ENCODE measurements at regions not wholly inside any gene's neighbourhood (a gene's known extent, or its start where the extent isn't known, plus 50 kb on each side); places are given as distances from the start of the nearest gene placed in this dataset.

GRCh38 chrX:14079891-14080430, 50.3 kb upstream of the GEMIN8 start:
- Histone ChIP-seq H3K4me1 (ENCODE audit: insufficient read depth, low read length) (no peaks in the 10 kb centered on the region), H2AFZ (ENCODE audit: low read depth, low read length) (no peak overlapping the region), H3K27me3 (ENCODE audit: insufficient read depth, low read length, poor library complexity) (no peaks in the 10 kb centered on the region), H3K27ac (ENCODE audit: low read length) (no peak overlapping the region), H3K79me2 (ENCODE audit: insufficient read depth, low read length) (no peaks in the 10 kb centered on the region), H3K9me3 (ENCODE audit: insufficient read depth, low read length, severe bottlenecking) (no peaks in the 10 kb centered on the region), H3K4me2 (ENCODE audit: insufficient read depth, low read length) (no peak overlapping the region), H4K20me1 (ENCODE audit: insufficient read depth, low read length) (no peaks in the 10 kb centered on the region), H3K36me3 (ENCODE audit: insufficient read depth, low read length) (no peaks in the 10 kb centered on the region), H3K9ac (ENCODE audit: low read depth, low read length) (no peak overlapping the region), H3K4me3 (ENCODE audit: low read depth in 1 of 2, low read length in 2 of 2) (no peak overlapping the region)
- TF ChIP-seq CTCF (IDR thresholded peaks at IDR 0.05; ENCODE audit: borderline replicate concordance, extremely low read depth, low read length, poor library complexity, severe bottlenecking) (no peak), EZH2 (IDR thresholded peaks at IDR 0.05; ENCODE audit: borderline replicate concordance, low read depth, low read length, severe bottlenecking) (no peak)
- no peak for DNase-seq
- ATAC-seq (ENCODE audit: insufficient read depth, low read depth) = no peak
